Activated CD4-positive, alpha-beta T cell treated with anti-CD3 and anti-CD28 coated beads, Interleukin-2, amount 50 U/mL, for 48 hours (primary cell): ENCODE measurements at regions not wholly inside any gene's neighbourhood (a gene's known extent, or its start where the extent isn't known, plus 50 kb on each side); places are given as distances from the start of the nearest gene placed in this dataset.
"Not testable (repeated sequence)": the region's sequence is repeated elsewhere in the genome, so short reads cannot be mapped to it uniquely, and the experiment has no call there.

Experiments used
- DNase-seq, 2 experiments: peaks; one replicate each; pipeline ENCODE4 v3.0.0-alpha.2; 2020

GRCh38 chr1:38608202-38608864 is 251.2 kb downstream of the RRAGC start:
- peak; percentile 24 to 38 for DNase-seq

- no peak for DNase-seq
These were observed 252.0 kb downstream of the RRAGC start for GRCh38 chr1:38607526-38607925.

DNA sequence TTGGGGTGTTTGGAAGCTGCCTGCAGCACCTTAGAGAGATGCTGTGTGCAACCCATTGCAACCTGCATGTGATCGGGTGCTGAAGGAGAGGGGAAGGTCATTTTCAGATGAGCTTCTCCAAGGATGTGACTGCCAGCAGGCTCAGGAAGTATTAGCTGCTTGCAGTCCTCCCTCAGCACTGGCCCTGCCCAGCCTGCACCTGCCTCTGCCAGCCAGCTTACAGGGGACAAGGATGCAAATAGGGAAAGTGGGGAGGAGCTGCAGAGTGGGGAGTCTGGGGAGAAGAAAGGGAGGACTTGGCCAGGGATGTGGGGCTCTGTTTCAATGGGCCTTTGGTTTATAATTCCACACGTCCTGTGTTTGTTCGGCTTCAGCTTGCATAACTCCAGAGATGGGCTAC is 254.5 kb downstream of the RRAGC start:
- DNase-seq, result no peak

GRCh38 chr1:38603907-38604306 is 255.7 kb downstream of the RRAGC start:
- no peak for DNase-seq

DNA sequence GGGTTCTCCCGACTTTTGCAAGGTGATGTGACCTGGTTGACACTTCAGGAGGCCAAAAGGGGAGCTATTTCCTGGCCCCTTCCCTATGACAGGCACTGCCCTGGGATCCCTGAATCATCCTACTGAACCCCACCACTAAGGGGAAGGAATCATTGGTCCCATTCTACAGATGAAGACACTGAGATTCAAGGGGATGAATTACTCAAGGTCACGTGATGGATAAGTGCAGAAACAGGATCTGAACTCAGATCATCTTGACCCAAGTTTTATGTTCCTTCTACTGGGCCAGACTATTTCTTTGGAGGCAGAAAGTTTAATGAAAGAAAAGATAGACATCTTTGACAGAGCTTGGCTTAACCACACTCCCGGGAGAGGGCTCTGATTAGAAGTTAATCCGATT is 258.7 kb downstream of the RRAGC start:
- no peak for DNase-seq

DNA sequence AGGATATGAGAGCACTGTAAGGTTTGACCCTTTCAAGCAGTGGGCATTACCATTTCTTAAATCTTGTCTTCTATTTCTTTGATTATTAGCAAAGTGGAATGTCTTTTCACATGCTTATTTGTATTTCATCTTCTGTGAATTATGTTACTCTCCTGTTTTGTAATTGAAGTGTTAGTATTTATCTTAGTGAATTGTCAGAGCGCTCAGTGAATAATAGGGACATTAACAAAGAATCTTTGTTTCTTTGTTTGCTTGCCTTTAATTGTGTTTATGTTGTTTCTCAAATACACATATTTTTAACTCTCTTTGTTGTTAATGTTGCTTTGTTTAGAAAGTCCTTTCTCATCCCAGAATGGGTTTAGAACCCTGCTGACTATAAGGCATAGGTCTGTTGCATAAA is 259.3 kb downstream of the RRAGC start:
- DNase-seq, result no peak

DNA sequence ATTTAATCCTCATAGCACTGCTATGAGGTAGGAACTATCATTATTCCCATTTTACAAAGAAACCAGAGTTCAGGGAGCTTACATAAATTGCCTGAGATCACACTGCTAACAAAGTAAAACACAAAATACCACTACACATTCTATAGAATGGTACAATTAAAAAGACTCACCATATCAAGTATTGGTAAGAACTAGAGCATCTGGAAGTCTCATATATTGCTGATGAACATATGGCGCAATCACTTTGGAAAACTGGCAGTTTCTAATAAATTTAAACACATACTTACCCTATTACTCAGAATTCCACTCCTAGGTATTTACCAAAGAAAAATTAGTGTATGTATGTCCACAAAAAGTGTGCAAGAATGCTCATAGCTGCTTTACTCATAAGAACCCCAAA is 261.5 kb downstream of the RRAGC start:
- no peak for DNase-seq

- DNase-seq, result no peak
These were observed 270.5 kb downstream of the RRAGC start for GRCh38 chr1:38589036-38589435.

DNA sequence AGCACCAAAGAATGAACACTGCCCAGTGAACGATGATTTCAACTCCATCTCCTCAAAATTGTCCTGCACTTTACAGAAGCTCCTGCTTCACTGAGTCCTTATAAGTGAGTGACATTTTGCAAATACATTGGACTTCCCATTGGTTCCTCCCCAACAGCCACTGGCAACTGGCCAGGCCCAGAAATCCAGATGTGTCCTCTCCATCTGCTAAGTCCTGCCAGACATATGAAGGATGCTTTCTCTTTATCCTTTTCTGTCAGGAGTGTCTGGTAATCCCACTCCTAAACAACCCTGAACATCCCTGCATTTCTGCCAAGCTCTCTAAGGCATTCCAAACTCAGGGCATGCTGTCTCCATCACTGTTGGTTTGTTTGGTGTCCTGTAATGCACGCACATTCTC is 271.8 kb downstream of the RRAGC start:
- no peak for DNase-seq

- peak; percentile 63 to 68 for DNase-seq
These were observed 272.5 kb downstream of the RRAGC start for GRCh38 chr1:38586993-38587646.

GRCh38 chr1:38585971-38586370 is 273.6 kb downstream of the RRAGC start:
- no peak for DNase-seq

DNA sequence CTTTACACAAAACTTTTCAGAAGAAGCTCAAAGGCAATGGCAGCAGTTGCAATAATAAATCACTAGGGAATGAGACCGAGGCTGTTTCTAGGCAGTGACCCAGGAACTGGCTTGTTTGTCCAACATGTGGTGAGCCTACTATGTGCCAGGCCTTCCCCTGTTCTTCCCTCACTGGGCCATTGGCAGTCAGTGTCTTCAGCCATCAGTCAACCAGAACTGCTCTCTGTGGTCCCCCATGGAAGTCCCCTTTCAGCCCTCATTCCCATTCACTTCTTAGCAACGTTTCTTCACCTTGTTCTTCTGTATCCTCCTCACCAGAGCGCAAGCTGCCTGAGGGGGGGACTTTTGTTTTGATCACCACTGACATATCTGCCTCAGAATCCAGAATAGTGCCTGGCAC is 274.1 kb downstream of the RRAGC start:
- DNase-seq, result no peak

DNA sequence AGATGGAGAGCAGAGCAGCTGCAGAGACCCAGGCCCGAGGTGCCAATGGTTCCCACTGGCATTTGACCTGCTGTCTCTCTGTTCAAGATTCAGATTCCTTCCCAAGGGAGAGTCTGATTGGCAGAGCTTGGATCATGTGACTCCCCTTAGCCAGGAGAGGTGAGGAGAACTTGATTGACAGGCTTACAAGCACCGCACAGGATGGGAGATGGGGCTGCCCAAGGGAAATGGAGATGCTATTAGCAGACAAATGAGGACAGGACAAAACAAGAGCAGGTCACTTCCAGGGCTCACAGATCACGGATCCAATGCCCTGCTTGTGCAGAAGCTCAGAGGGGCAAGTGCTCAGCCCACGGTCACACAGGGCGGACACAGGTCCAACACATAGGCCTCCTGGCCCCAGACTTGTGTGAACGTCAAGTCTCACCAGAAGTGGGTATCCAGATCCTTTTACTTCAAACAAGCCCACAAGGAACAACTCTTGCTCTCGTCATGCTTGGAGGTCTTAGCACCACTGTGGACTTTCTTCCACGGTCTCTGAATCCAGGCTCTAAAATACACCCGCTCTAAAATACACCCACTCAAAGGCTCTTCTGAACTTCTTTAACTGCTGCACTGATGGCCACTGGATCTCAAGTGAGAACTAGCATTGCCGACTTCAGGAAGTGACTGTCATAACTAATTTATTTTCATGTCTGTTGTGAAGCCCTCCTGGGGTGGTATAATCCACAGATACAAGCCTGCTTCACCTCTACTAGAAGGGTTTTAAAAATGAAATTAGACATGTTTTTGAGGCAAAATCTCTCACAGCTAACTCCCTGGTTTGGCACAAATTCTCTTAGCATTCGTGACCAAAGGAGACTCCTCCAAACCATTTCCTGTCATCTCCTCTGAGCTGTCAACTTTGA is 274.9 kb downstream of the RRAGC start:
- DNase-seq, result no peak

- not testable (repeated sequence) for DNase-seq
These were observed 276.3 kb downstream of the RRAGC start for GRCh38 chr1:38583287-38583686.

DNA sequence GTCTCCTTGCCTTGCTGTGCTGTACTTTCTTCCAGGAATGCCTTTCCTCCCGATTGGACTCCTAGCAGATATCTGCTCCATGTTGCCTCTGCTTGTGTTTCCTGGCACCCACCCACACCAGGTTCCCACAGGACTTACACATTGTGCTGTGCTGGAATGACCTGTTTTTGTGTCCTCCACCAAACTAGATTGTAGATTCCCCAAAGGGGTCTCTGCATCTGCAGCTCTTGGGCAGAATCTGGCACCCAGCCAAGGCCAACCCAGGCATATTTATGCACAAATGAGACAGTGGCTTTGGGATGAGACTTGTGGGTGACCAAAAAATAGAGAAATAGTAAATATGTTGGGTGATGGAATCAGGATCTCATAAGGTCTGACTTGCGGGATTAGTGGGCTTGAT is 278.2 kb downstream of the RRAGC start:
- no peak for DNase-seq

- no peak for DNase-seq
These were observed 279.0 kb downstream of the RRAGC start for GRCh38 chr1:38580594-38580993.

GRCh38 chr1:38579056-38579455 is 280.5 kb downstream of the RRAGC start:
- no peak for DNase-seq

- DNase-seq, result no peak
These were observed 281.2 kb downstream of the RRAGC start for GRCh38 chr1:38578271-38578951.

DNA sequence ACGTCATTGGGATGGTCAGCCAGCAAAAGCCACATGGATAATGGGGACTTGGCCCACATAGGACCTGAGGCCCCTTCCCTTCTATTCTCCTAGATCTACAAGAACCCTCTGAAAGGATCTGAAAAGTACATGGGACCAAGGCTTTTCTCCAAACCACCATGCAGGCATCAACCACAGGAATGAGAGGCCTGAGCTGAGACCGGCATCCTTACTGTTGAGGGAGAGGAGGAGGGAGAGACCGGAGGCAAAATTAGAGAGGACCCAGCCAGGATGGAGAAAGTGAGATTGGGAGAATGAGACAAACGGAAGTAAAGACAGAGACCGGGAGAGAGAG is 281.7 kb downstream of the RRAGC start:
- no peak for DNase-seq

DNA sequence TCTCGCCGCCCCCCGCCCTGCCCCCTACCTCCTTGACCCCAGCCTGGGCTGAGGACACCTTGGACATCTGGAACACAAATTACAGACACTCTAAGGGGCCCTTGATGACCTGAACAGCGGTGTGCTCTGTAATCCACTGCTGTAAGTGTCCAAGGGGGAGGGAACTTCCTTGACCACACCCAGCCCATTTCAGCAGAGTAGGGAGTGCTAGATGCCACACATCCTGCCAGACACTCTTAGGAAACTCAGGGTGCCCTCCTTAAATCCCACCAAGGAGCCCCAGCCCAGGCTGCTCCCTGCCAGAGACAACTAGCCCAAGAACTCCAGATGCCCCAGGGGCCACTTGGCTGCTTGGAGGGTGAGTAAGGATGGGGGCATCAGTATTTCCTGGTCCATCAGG is 282.2 kb downstream of the RRAGC start:
- no peak for DNase-seq

- no peak for DNase-seq
These were observed 283.3 kb downstream of the RRAGC start for GRCh38 chr1:38576241-38576640.

GRCh38 chr1:38571726-38572125 is 287.8 kb downstream of the RRAGC start:
- no peak for DNase-seq

DNA sequence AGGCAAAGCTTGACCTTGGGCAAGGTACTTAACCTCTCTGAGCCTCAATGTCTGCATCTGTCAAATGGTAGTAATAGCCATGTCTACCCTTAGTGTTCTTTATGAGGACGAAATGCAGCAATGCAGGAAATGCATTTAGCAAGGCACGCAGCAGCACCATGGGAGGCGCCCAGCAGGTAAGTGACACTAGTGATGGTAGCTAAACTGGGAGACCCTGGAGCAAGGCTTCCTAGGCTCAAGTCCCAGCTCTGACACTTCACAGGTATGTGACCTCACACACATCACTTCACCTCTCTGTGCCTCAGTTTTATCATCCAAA is 289.0 kb downstream of the RRAGC start:
- DNase-seq, result no peak
